Peyer's patch (tissue), 4 donors: ENCODE measurements at regions not wholly inside any gene's neighbourhood (a gene's known extent, or its start where the extent isn't known, plus 50 kb on each side); places are given as distances from the start of the nearest gene placed in this dataset.

ENCODE experiments used
- POLR2A ChIP-seq, 2 donors: fragments of 450-650 bp; IDR thresholded peaks; one replicate each; pipeline ENCODE4 v1.5.1; 2017; ENCODE audit warnings: antibody characterized with exemption in 2 of 2, mild to moderate bottlenecking in 2 of 2, moderate library complexity in 2 of 2
- TF ChIP-seq, protein P1 (sequence below), 6 experiments: fragments of 450-650 bp in 4 of 6; fragments of 200-600 bp in 2 of 6; sonication (generic) in 1 of 6; IDR thresholded peaks; one replicate each; pipeline ENCODE4 v1.5.1; 2017 to 2019; ENCODE audit warnings: antibody characterized with exemption in 6 of 6, mild to moderate bottlenecking in 3 of 6, moderate library complexity in 1 of 6

DNA sequence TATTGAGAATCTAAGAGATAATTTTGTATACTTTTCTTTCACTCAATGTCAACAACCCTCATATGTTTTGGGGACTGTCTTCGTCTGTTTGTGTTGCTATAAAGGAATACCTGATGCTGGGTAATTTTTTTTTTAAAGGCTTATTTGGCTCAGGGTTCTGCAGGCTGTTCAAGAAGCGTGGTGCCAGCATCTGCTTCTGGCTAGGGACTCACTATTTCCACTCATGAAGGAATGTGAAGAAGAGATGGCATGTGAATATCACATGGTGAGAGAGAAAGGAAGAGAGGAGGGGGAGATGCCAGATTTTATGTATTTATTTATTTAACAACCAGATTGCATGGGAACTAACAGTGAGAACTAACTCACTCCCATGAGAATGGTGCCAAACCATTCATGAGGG lies 827.4 kb upstream of the PHF14 start:
- TF ChIP-seq, protein P1, sequence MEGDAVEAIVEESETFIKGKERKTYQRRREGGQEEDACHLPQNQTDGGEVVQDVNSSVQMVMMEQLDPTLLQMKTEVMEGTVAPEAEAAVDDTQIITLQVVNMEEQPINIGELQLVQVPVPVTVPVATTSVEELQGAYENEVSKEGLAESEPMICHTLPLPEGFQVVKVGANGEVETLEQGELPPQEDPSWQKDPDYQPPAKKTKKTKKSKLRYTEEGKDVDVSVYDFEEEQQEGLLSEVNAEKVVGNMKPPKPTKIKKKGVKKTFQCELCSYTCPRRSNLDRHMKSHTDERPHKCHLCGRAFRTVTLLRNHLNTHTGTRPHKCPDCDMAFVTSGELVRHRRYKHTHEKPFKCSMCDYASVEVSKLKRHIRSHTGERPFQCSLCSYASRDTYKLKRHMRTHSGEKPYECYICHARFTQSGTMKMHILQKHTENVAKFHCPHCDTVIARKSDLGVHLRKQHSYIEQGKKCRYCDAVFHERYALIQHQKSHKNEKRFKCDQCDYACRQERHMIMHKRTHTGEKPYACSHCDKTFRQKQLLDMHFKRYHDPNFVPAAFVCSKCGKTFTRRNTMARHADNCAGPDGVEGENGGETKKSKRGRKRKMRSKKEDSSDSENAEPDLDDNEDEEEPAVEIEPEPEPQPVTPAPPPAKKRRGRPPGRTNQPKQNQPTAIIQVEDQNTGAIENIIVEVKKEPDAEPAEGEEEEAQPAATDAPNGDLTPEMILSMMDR (IDR thresholded peaks at IDR 0.05) = no peak
- no peak for TF ChIP-seq POLR2A (IDR thresholded peaks at IDR 0.05)
